Muscle of leg (tissue), 3 donors: ENCODE measurements at regions not wholly inside any gene's neighbourhood (a gene's known extent, or its start where the extent isn't known, plus 50 kb on each side); places are given as distances from the start of the nearest gene placed in this dataset.
"Not testable (repeated sequence)": the region's sequence is repeated elsewhere in the genome, so short reads cannot be mapped to it uniquely, and the experiment has no call there.

Source experiments
- DNase-seq: peaks from one replicate; pipeline ENCODE4 v3.0.0; 2013
- H3K27ac ChIP-seq: one replicate; pipeline ENCODE4 v1.5.1; 2013; ENCODE audit warnings: mild to moderate bottlenecking, low read length, control low read depth
- H3K27me3 ChIP-seq: one replicate; pipeline ENCODE4 v1.6.1; 2013; ENCODE audit warnings: low read length; ENCODE audit not compliant: control insufficient read depth, insufficient read depth
- H3K36me3 ChIP-seq: one replicate; pipeline ENCODE4 v1.6.1; 2013; ENCODE audit warnings: low read length; ENCODE audit not compliant: control insufficient read depth, insufficient read depth
- H3K4me1 ChIP-seq: one replicate; pipeline ENCODE4 v1.6.1; 2013; ENCODE audit warnings: low read length; ENCODE audit not compliant: control insufficient read depth, insufficient read depth
- H3K4me3 ChIP-seq: one replicate; pipeline ENCODE4 v1.5.1; 2013; ENCODE audit warnings: low read length, control low read depth
- H3K9me3 ChIP-seq: replicated peaks from 2 replicates; pipeline ENCODE4 v1.6.1; 2013; ENCODE audit warnings: low read depth, low read length; ENCODE audit not compliant: control insufficient read depth
- WGBS: methylation state at CpG from one replicate; pipeline ENCODE4 v1.1.5; 2013; ENCODE audit warnings: missing lambda C conversion rate; ENCODE audit not compliant: insufficient coverage; 5-methylcytosine and 5-hydroxymethylcytosine counted together

DNA sequence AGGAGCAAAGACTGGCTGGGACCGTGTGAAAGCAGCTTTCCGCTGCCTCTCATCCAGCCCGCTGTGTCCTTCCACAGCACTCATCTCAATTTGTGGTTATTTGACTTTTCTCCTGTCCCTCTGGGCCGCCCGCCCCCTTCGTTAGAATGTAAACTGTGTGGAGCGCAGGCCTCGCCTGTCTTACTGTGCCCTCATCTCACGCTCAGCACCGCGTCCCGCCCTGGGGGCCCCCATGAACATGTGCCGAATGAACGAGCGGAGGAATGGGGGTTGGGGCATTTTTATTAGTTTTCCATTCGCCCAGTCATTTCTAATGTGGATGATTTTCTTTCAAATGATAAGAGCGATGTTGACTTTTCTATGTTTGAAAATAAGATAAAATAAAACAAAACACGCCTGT, 159.1 kb upstream of the ZNF469 start:
- DNase-seq, H3K36me3 ChIP-seq, H3K27ac ChIP-seq, H3K9me3 ChIP-seq, H3K4me3 ChIP-seq, H3K27me3 ChIP-seq: not testable (repeated sequence)
- peaks cover 16% of the 10 kb centered on the region for H3K4me1 ChIP-seq
- WGBS, result 66% methylated on average over 5 of the region's 18 CpGs

DNA sequence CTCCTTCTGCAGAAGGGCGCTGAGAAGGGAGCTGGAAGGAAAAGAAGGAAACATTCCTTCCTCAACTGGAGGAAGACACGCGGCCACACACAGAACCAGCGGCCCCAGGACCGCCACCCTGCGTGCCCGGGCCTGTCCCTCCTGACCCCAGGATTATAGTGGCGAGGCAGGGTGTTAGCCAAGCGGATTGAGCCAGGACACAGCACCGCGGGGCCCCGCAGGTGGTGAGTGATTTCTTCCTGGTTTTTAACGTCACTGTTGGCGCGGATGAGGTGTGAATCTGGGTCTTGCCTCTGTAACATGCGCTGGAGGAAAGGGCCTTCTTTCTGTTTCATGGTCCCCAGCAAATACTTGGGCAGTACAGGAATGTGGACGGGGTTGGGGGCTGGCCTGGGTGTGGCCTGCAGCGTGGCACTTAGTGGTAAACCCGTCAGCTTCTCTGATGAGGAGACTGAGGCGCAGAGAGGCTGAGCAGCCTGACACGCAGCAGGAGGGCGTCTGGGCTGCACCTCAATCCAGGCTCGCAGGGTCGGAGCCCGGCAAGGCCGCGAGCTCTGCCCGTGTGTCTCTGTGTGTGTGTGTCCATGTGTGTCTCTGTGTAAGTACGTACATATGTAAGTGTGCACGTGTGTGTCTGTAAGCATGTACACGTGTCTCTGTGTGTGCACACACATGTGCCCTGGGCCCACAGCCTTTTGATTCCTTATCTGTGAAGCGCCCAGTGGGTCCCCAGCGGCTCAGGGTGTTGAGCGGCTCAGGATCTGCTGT, 158.4 kb upstream of the ZNF469 start:
- not testable (repeated sequence) for H3K27me3 ChIP-seq, DNase-seq, H3K4me3 ChIP-seq, H3K36me3 ChIP-seq, H3K9me3 ChIP-seq, H3K27ac ChIP-seq
- WGBS, result 80% methylated on average over 24 of the region's 34 CpGs
- peaks cover 16% of the 10 kb centered on the region for H3K4me1 ChIP-seq

DNA sequence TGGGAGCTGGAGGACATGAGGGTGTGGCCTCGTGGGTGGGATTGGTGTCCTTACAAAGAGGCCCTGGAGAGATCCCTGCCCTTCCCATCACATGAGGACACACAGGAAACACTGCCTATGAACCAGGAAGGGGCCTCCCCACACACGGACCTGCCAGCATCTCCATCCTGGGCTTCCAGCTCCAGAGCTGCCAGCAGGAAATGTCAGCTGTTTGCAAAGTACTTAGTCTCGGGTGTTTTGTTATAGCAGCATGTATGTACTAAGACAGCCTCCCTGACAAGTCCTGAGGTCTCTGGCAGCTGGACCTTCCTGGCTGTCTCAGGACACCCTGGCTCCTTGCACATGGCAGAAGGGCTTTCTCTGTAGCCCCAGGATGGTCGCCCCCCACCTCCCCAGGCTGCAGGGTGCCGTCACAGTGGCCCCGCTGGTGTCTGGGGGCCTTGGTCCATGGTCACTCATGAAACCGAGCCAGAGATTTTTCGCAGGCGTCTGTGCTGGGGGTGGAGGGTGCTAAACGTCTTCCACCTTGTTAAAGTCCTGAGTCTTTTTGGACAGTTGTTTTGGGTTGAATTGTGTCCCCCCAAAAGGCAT, 157.0 kb upstream of the ZNF469 start:
- not testable (repeated sequence) for H3K27me3 ChIP-seq, H3K4me3 ChIP-seq, H3K9me3 ChIP-seq, H3K27ac ChIP-seq, DNase-seq, H3K36me3 ChIP-seq
- 100% methylated on average over 2 of the region's 10 CpGs for WGBS
- H3K4me1 ChIP-seq, result peaks cover 15% of the 10 kb centered on the region

DNA sequence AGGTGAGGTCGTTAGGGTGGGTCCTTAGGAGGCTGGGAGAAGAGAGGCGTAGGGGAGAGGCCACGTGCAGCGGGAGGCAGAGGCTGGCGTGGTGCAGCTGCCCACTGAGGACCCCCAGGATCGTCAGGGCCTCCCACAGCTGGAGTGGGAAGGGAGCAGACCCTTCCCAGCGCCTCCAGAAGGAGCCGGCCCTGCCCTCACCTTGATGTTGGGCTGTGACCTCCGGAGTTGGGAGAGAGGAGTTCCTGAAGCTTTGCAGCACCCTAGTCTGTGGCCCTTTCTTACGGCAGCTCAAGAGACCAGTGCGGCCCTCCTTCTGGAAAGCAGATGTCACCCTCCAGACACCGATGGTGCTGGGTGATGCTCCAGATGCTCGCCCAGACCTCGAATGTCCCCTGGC, 156.5 kb upstream of the ZNF469 start:
- H3K9me3 ChIP-seq, H3K27me3 ChIP-seq, H3K27ac ChIP-seq, DNase-seq, H3K4me3 ChIP-seq, H3K36me3 ChIP-seq: not testable (repeated sequence)
- H3K4me1 ChIP-seq, result peaks cover 15% of the 10 kb centered on the region
- 89% methylated on average over 3 of the region's 14 CpGs for WGBS

DNA sequence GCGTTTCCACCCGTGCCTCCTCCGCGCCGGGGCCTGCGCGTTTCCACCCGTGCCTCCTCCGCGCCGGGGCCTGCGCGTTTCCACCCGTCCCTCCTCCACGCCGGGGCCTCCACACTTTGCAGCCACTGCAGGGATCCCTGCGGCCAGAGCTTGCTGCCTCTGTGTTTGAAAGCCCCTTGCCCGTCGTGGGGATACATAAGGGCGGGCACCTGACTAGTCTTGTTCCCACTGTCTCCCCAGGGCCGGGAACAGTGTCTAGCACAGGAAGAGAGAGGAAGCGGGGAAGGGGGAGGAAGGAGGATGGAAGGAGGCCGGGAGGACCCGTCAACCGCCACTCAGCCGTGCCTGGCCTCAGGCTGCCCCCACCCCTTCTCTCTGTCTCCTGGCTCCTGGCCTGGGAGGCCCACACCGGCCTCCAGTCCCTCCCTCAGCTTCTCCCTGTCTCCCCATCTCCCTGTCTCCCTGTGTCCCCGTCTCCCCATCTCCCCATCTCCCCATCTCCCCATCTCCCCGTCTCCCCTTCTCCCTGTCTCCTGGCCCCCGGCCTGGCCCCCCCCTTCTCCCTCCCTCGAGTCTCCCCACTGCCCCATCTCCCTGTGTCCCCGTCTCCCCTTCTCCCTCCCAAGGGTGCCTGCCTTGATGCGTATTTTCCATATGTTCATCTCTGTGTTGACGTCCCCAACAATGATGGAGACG, 155.6 kb upstream of the ZNF469 start:
- DNase-seq, H3K27ac ChIP-seq, H3K9me3 ChIP-seq, H3K36me3 ChIP-seq, H3K4me3 ChIP-seq, H3K27me3 ChIP-seq: not testable (repeated sequence)
- WGBS, result 68% methylated on average over 7 of the region's 35 CpGs
- H3K4me1 ChIP-seq, result peaks cover 12% of the 10 kb centered on the region

DNA sequence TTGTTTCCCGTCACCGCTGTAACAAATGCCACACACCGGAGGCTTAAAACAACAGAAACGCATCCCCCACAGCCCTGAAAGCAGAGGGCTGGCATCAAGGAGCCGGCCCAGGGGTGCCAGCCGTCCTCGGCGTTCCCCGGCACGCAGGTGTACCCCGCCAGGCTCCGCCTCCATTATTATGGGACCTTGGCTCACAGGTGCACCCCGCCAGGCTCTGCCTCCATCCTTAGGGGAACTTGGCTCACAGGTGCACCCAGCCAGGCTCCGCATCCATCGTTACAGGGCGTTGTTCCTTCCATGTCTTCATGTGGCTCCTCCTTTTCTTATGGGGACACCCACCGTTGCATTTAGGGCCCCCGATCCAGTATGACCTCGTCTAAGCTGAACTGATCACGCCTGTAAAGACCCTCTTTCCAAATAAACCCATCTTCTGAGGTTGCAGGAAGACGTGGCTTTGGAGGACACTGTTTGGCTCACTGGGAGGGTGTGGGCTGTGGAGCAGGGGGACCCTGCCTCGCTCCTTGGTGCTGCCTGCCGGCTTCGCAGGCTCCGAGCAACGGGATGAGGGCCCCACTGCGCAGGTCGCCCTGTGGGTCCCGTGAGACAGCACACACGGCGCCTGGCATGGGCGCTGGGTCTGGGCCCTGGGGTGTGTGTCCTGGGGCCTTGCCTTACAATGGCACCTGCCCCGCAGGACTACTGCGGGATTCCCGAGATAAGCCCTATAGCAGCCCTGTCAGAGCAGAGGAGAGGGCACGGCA, 154.9 kb upstream of the ZNF469 start:
- H3K27me3 ChIP-seq, DNase-seq, H3K4me3 ChIP-seq, H3K36me3 ChIP-seq, H3K27ac ChIP-seq, H3K9me3 ChIP-seq: not testable (repeated sequence)
- WGBS, result 85% methylated on average over 25 of the region's 36 CpGs
- peaks cover 17% of the 10 kb centered on the region for H3K4me1 ChIP-seq

DNA sequence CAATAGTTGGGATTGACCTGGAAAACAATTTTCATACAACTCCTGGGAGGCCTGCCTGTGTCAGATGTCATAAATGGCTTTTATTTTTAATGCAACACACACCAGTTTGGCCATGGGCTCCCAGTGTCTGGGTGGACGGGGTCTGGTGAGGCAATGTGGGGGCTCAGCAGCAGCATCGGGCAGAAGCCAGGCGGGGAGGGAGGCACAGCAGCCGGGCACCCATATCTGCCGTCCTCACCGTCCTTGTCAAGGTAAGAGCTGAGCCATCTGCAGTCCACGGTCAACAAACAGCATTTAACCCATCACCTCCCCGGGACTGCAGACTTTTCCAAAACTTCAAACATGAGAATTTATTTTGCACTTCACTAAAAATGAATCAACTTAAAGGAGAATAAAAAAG, 154.0 kb upstream of the ZNF469 start:
- H3K27me3 ChIP-seq, H3K27ac ChIP-seq, H3K9me3 ChIP-seq, H3K4me3 ChIP-seq, DNase-seq, H3K36me3 ChIP-seq: not testable (repeated sequence)
- WGBS, result no CpG with 5 or more reads among the region's 8 CpGs
- peaks cover 20% of the 10 kb centered on the region for H3K4me1 ChIP-seq

DNA sequence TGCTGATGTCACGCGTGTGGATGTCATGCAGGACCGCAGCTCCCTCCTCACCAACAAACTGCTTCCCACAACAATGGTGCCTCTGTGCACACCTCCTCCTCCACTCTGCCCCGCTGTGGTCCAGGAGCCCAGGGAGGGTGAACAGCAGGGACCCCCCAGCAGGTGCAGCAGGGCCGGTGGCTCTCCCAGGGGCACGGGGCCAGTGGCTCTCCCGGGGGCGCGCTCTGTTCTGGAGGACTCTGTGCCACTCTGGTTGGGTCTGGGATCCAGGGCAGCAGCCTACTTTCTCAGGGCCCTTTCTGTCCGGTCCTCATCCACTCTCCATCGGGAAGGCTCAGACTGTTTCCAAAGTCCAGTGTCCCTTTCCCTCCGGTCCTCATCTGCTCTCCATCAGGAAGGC, 153.0 kb upstream of the ZNF469 start:
- not testable (repeated sequence) for H3K27ac ChIP-seq, H3K4me3 ChIP-seq, DNase-seq, H3K27me3 ChIP-seq, H3K9me3 ChIP-seq, H3K36me3 ChIP-seq
- H3K4me1 ChIP-seq, result peaks cover 27% of the 10 kb centered on the region
- WGBS, result 84% methylated on average over 7 of the region's 12 CpGs

DNA sequence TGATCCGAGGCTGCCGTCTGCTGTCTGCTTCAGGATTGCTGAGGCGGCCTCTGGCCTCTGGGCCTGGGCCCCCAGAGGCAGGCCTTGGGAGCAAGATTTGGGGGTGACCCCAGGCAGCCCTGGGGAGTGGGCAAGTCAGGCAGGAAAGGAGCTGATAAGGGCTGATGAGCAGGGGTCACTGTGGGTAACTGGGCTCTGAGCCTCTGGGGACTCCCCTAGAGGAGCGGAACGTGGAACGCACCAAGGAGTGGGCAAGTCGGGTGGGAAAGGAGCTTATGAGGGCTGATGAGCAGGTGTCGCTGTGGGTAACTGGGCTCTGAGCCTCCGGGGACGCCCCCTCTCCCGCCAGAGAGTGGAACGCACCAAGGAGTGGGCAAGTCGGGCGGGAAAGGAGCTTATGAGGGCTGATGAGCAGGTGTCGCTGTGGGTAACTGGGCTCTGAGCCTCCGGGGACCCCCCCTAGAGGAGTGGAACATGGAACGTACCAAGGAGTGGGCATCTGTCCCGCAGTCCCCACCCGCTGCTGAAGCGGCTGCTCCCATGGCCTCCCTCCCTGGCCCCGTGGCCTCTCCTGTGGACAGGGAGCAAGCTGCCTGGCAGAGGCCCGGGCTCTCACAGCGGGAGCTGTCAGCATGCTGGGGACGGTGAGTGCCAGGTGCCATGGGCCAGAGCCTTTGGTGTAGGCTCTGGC, 152.3 kb upstream of the ZNF469 start:
- not testable (repeated sequence) for H3K4me3 ChIP-seq, H3K27me3 ChIP-seq, H3K36me3 ChIP-seq, DNase-seq, H3K9me3 ChIP-seq
- WGBS, result 88% methylated on average over 13 of the region's 24 CpGs
- peak overlapping the region; percentile 20 for H3K27ac ChIP-seq
- peaks cover 33% of the 10 kb centered on the region for H3K4me1 ChIP-seq
